ENCODE measurements at regions not wholly inside any gene's neighbourhood (a gene's known extent, or its start where the extent isn't known, plus 50 kb on each side); places are given as distances from the start of the nearest gene placed in this dataset.
"Not testable (repeated sequence)": the region's sequence is repeated elsewhere in the genome, so short reads cannot be mapped to it uniquely, and the experiment has no call there.

- H3K9me3 Mint-ChIP-seq; intact Hi-C loops (cut with micrococcal nuclease); H3K27ac Mint-ChIP-seq; H3K27me3 Mint-ChIP-seq (ENCODE audit: insufficient read depth); H3K36me3 Mint-ChIP-seq (ENCODE audit: low read depth); DNase-seq (ENCODE audit: low spot score): not testable (repeated sequence)
- Mint-ChIP-seq H3K4me3 (peak overlapping the region; percentile 17), H3K4me1 (ENCODE audit: low read depth) (peaks cover 13% of the 10 kb centered on the region)
Measured at GRCh38 chr18:14606546-14606945, 63.1 kb upstream of the POTEC start.

GRCh38 chr18:14607360-14607759 lies 64.0 kb upstream of the POTEC start:
- peaks cover 17% of the 10 kb centered on the region for H3K4me1 Mint-ChIP-seq (ENCODE audit: low read depth)
- H3K9me3 Mint-ChIP-seq; H3K36me3 Mint-ChIP-seq (ENCODE audit: low read depth); intact Hi-C loops (cut with micrococcal nuclease); H3K27ac Mint-ChIP-seq; H3K27me3 Mint-ChIP-seq (ENCODE audit: insufficient read depth); H3K4me3 Mint-ChIP-seq; DNase-seq (ENCODE audit: low spot score): not testable (repeated sequence)

GRCh38 chr18:14612422-14612821 lies 69.0 kb upstream of the POTEC start:
- H3K36me3 Mint-ChIP-seq (ENCODE audit: low read depth); DNase-seq (ENCODE audit: low spot score); H3K4me1 Mint-ChIP-seq (ENCODE audit: low read depth); H3K27ac Mint-ChIP-seq; intact Hi-C loops (cut with micrococcal nuclease); H3K27me3 Mint-ChIP-seq (ENCODE audit: insufficient read depth); H3K4me3 Mint-ChIP-seq: not testable (repeated sequence)
- H3K9me3 Mint-ChIP-seq, result peaks cover 10% of the 10 kb centered on the region

- H3K9me3 Mint-ChIP-seq, result peaks cover 21% of the 10 kb centered on the region
- H3K36me3 Mint-ChIP-seq (ENCODE audit: low read depth); H3K4me3 Mint-ChIP-seq; H3K27ac Mint-ChIP-seq; H3K27me3 Mint-ChIP-seq (ENCODE audit: insufficient read depth); DNase-seq (ENCODE audit: low spot score); intact Hi-C loops (cut with micrococcal nuclease); H3K4me1 Mint-ChIP-seq (ENCODE audit: low read depth): not testable (repeated sequence)
Measured at GRCh38 chr18:14614485-14614884, 71.1 kb upstream of the POTEC start.

GRCh38 chr18:14627336-14627735 lies 83.9 kb upstream of the POTEC start:
- DNase-seq (ENCODE audit: low spot score); H3K27ac Mint-ChIP-seq; H3K27me3 Mint-ChIP-seq (ENCODE audit: insufficient read depth); H3K36me3 Mint-ChIP-seq (ENCODE audit: low read depth); H3K4me3 Mint-ChIP-seq; intact Hi-C loops (cut with micrococcal nuclease); H3K4me1 Mint-ChIP-seq (ENCODE audit: low read depth); H3K9me3 Mint-ChIP-seq: not testable (repeated sequence)

GRCh38 chr18:14628323-14628978 lies 85.1 kb upstream of the POTEC start:
- H3K9me3 Mint-ChIP-seq; H3K36me3 Mint-ChIP-seq (ENCODE audit: low read depth); H3K4me3 Mint-ChIP-seq; H3K27me3 Mint-ChIP-seq (ENCODE audit: insufficient read depth); H3K4me1 Mint-ChIP-seq (ENCODE audit: low read depth); intact Hi-C loops (cut with micrococcal nuclease); H3K27ac Mint-ChIP-seq; DNase-seq (ENCODE audit: low spot score): not testable (repeated sequence)

GRCh38 chr18:14628979-14629325 lies 85.6 kb upstream of the POTEC start:
- DNase-seq (ENCODE audit: low spot score); H3K4me1 Mint-ChIP-seq (ENCODE audit: low read depth); H3K9me3 Mint-ChIP-seq; H3K27ac Mint-ChIP-seq; intact Hi-C loops (cut with micrococcal nuclease); H3K27me3 Mint-ChIP-seq (ENCODE audit: insufficient read depth); H3K36me3 Mint-ChIP-seq (ENCODE audit: low read depth); H3K4me3 Mint-ChIP-seq: not testable (repeated sequence)

- DNase-seq (ENCODE audit: low spot score); H3K4me3 Mint-ChIP-seq; intact Hi-C loops (cut with micrococcal nuclease); H3K36me3 Mint-ChIP-seq (ENCODE audit: low read depth); H3K4me1 Mint-ChIP-seq (ENCODE audit: low read depth); H3K27me3 Mint-ChIP-seq (ENCODE audit: insufficient read depth); H3K27ac Mint-ChIP-seq; H3K9me3 Mint-ChIP-seq: not testable (repeated sequence)
Measured at GRCh38 chr18:14632976-14633375, 89.6 kb upstream of the POTEC start.

GRCh38 chr18:14638008-14638407 lies 94.6 kb upstream of the POTEC start:
- peaks cover 11% of the 10 kb centered on the region for H3K9me3 Mint-ChIP-seq
- H3K4me1 Mint-ChIP-seq (ENCODE audit: low read depth); H3K27ac Mint-ChIP-seq; H3K27me3 Mint-ChIP-seq (ENCODE audit: insufficient read depth); H3K36me3 Mint-ChIP-seq (ENCODE audit: low read depth); intact Hi-C loops (cut with micrococcal nuclease); H3K4me3 Mint-ChIP-seq; DNase-seq (ENCODE audit: low spot score): not testable (repeated sequence)

- intact Hi-C loops (cut with micrococcal nuclease); H3K27ac Mint-ChIP-seq; H3K36me3 Mint-ChIP-seq (ENCODE audit: low read depth); H3K4me1 Mint-ChIP-seq (ENCODE audit: low read depth); H3K27me3 Mint-ChIP-seq (ENCODE audit: insufficient read depth); H3K4me3 Mint-ChIP-seq; DNase-seq (ENCODE audit: low spot score): not testable (repeated sequence)
- H3K9me3 Mint-ChIP-seq, result peaks cover 11% of the 10 kb centered on the region
Measured at GRCh38 chr18:14641121-14641520, 97.7 kb upstream of the POTEC start.

- H3K36me3 Mint-ChIP-seq (ENCODE audit: low read depth); DNase-seq (ENCODE audit: low spot score); intact Hi-C loops (cut with micrococcal nuclease); H3K27me3 Mint-ChIP-seq (ENCODE audit: insufficient read depth); H3K4me3 Mint-ChIP-seq; H3K27ac Mint-ChIP-seq; H3K4me1 Mint-ChIP-seq (ENCODE audit: low read depth): not testable (repeated sequence)
- H3K9me3 Mint-ChIP-seq, result peaks cover 11% of the 10 kb centered on the region
Measured at GRCh38 chr18:14643715-14644290, 100.4 kb upstream of the POTEC start.

- H3K27me3 Mint-ChIP-seq (ENCODE audit: insufficient read depth); H3K4me1 Mint-ChIP-seq (ENCODE audit: low read depth); H3K4me3 Mint-ChIP-seq; H3K36me3 Mint-ChIP-seq (ENCODE audit: low read depth); H3K27ac Mint-ChIP-seq; intact Hi-C loops (cut with micrococcal nuclease); DNase-seq (ENCODE audit: low spot score): not testable (repeated sequence)
- H3K9me3 Mint-ChIP-seq, result peaks cover 10% of the 10 kb centered on the region
Measured at GRCh38 chr18:14693051-14693450, 54.9 kb upstream of the ANKRD30B start.

GRCh38 chr18:14693882-14694281 lies 54.1 kb upstream of the ANKRD30B start:
- intact Hi-C loops (cut with micrococcal nuclease); H3K9me3 Mint-ChIP-seq; H3K4me1 Mint-ChIP-seq (ENCODE audit: low read depth); H3K36me3 Mint-ChIP-seq (ENCODE audit: low read depth); DNase-seq (ENCODE audit: low spot score); H3K4me3 Mint-ChIP-seq; H3K27me3 Mint-ChIP-seq (ENCODE audit: insufficient read depth); H3K27ac Mint-ChIP-seq: not testable (repeated sequence)

- H3K9me3 Mint-ChIP-seq; intact Hi-C loops (cut with micrococcal nuclease); H3K4me1 Mint-ChIP-seq (ENCODE audit: low read depth); H3K36me3 Mint-ChIP-seq (ENCODE audit: low read depth); H3K27ac Mint-ChIP-seq; H3K4me3 Mint-ChIP-seq; DNase-seq (ENCODE audit: low spot score); H3K27me3 Mint-ChIP-seq (ENCODE audit: insufficient read depth): not testable (repeated sequence)
Measured at GRCh38 chr18:14698006-14698405, 50.0 kb upstream of the ANKRD30B start.
